ENCODE measurements at regions not wholly inside any gene's neighbourhood (a gene's known extent, or its start where the extent isn't known, plus 50 kb on each side); places are given as distances from the start of the nearest gene placed in this dataset.

DNA sequence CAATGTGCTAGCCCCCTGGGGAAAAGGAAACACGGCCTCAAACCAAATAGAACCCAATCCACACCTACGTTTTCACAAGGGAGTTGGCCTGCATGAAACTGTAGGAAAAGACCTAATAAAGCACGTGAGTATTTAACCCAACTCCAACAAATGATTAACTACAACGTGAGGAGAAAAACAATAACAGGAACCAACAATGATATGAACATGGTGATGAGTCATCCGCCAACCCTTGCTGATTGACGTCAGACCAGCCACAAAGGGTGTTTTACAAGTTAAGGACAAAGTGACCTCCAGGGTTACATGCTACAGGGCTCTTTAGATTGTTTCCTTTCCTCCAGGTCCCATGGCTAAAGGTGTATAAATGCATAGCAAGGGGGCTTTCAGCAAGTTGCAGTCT is 460.5 kb downstream of the COG6 start:
- TF ChIP-seq, protein P1, sequence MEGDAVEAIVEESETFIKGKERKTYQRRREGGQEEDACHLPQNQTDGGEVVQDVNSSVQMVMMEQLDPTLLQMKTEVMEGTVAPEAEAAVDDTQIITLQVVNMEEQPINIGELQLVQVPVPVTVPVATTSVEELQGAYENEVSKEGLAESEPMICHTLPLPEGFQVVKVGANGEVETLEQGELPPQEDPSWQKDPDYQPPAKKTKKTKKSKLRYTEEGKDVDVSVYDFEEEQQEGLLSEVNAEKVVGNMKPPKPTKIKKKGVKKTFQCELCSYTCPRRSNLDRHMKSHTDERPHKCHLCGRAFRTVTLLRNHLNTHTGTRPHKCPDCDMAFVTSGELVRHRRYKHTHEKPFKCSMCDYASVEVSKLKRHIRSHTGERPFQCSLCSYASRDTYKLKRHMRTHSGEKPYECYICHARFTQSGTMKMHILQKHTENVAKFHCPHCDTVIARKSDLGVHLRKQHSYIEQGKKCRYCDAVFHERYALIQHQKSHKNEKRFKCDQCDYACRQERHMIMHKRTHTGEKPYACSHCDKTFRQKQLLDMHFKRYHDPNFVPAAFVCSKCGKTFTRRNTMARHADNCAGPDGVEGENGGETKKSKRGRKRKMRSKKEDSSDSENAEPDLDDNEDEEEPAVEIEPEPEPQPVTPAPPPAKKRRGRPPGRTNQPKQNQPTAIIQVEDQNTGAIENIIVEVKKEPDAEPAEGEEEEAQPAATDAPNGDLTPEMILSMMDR (conservative IDR thresholded peaks at IDR 0.05; ENCODE audit: low read length), result no peak
- no peak for TF ChIP-seq EZH2phosphoT487 (IDR thresholded peaks at IDR 0.05; ENCODE audit: borderline replicate concordance, low read depth, low read length)
